Activated naive CD8-positive, alpha-beta T cell treated with anti-CD3 and anti-CD28 coated beads, Interleukin-2, amount 10 ng/mL, durations not matched to agents 7 days and 5 days (primary cell): ENCODE measurements at regions not wholly inside any gene's neighbourhood (a gene's known extent, or its start where the extent isn't known, plus 50 kb on each side); places are given as distances from the start of the nearest gene placed in this dataset.

Source experiments
- ATAC-seq: fragments of 150-1000 bp; cut with Tn5 transposase; one replicate; pipeline ENCODE4 v1.10.0; 2021; ENCODE audit warnings: low read depth, moderate library complexity
- POLR2A ChIA-PET: fragments of 350-600 bp; sonication (Branson Sonifier 250); formaldehyde crosslinking; loops from one replicate; lab custom pipeline; 2021; ENCODE audit warnings: antibody characterized with exemption; lab: Charles Lee
- DNase-seq: peaks from one replicate; pipeline ENCODE4 v3.0.0; 2021
- H3K27ac Mint-ChIP-seq: one replicate; pipeline ENCODE4 v1.8.0; 2022; ENCODE audit warnings: mild to moderate bottlenecking, mixed read lengths
- H3K27me3 Mint-ChIP-seq: one replicate; pipeline ENCODE4 v1.8.0; 2022; ENCODE audit warnings: mild to moderate bottlenecking, moderate library complexity, mixed read lengths
- H3K36me3 Mint-ChIP-seq: one replicate; pipeline ENCODE4 v1.8.0; 2021; ENCODE audit warnings: mild to moderate bottlenecking, mixed read lengths
- H3K4me1 Mint-ChIP-seq: one replicate; pipeline ENCODE4 v1.8.0; 2021; ENCODE audit warnings: mixed read lengths
- H3K4me3 Mint-ChIP-seq: one replicate; pipeline ENCODE4 v1.8.0; 2022; ENCODE audit warnings: mild to moderate bottlenecking, moderate library complexity, mixed read lengths
- H3K9me3 Mint-ChIP-seq: one replicate; pipeline ENCODE4 v1.8.0; 2021; ENCODE audit warnings: mixed read lengths

DNA sequence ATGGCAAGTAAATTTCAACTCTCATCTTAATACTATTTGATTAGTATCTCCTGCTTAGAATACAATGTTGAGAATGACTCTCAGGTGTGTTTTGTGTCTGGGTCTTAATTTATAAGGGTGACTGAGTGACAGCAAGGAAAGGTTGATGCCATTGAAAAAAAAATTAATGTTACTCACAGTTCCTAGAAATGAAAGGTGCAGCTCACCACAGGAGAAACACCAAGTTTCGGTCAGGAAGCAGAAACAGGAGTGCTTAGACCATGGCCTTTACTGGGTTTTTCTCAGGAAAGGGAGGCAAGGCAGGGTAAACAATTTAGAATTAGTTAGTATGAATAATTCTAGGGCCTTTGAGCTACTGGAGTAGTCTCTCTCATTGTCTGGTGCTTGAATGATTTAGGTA, 159.2 kb upstream of the C9orf72 start:
- Mint-ChIP-seq H3K27me3 (peaks cover 5% of the 10 kb centered on the region), H3K36me3 (no peaks in the 10 kb centered on the region), H3K9me3 (peaks cover 1% of the 10 kb centered on the region), H3K27ac (no peak overlapping the region), H3K4me3 (peak overlapping the region; percentile 5), H3K4me1 (peaks cover 13% of the 10 kb centered on the region)
- no peak for DNase-seq
- ATAC-seq, result no peak
- POLR2A ChIA-PET, result no interaction called here

DNA sequence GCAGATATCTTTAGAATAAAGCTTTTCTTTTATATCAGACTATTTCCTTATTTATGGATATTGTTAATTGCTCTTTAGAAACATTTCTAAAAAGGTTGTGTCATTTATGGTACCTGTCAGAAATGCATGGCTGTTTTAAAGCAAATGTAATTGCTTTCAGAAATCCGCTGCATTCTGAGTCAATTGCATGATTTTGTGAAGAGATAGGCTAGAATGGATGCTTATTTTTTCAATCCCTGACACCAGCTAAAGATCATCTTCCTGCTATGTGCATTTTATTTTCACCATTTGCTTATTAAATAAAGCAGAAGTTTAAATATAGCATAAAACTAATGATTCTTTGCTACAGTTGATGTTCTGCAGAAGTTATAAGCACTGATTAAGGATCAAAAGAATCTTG, 170.2 kb upstream of the C9orf72 start:
- peaks cover 9% of the 10 kb centered on the region for H3K9me3 Mint-ChIP-seq
- no peak for DNase-seq
- no peak overlapping the region for H3K27ac Mint-ChIP-seq
- H3K4me3 Mint-ChIP-seq, result no peak overlapping the region
- H3K27me3 Mint-ChIP-seq, result peaks cover 9% of the 10 kb centered on the region
- no peaks in the 10 kb centered on the region for H3K36me3 Mint-ChIP-seq
- POLR2A ChIA-PET, result no interaction called here
- no peaks in the 10 kb centered on the region for H3K4me1 Mint-ChIP-seq
- no peak for ATAC-seq

- Mint-ChIP-seq H3K27ac (no peak overlapping the region), H3K27me3 (peaks cover 13% of the 10 kb centered on the region), H3K9me3 (no peaks in the 10 kb centered on the region), H3K4me1 (no peaks in the 10 kb centered on the region), H3K36me3 (no peaks in the 10 kb centered on the region), H3K4me3 (no peak overlapping the region)
- POLR2A ChIA-PET, result no interaction called here
- DNase-seq (no peak), ATAC-seq (no peak)
Observed at GRCh38 chr9:27747450-27747849, 174.2 kb upstream of the C9orf72 start.

- H3K36me3 Mint-ChIP-seq, result no peaks in the 10 kb centered on the region
- H3K4me3 Mint-ChIP-seq, result no peak overlapping the region
- H3K4me1 Mint-ChIP-seq, result no peaks in the 10 kb centered on the region
Observed at GRCh38 chr9:27749838-27750237, 176.6 kb upstream of the C9orf72 start.

DNA sequence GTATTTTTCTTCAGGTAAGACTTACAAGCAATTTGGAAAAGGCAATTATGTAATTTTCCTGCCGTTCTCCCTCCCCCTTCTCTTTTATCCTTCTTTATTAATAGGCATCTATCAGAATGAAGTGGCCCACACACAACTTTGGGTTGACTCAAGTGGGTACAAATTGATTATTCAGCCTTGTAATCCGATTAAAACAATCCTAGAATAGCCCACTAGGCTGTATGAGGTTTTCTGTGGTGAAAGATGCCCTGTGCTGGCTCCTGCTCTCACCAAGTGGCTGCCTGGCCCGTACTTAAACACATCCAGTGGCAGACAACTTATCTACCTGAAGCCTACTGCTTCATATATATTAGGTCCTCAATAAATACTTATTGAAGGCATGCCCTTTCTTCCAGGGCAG, 177.3 kb upstream of the C9orf72 start:
- Mint-ChIP-seq H3K36me3 (no peaks in the 10 kb centered on the region), H3K27ac (no peak overlapping the region), H3K4me3 (no peak overlapping the region), H3K4me1 (no peaks in the 10 kb centered on the region), H3K27me3 (peaks cover 9% of the 10 kb centered on the region), H3K9me3 (peaks cover 2% of the 10 kb centered on the region)
- POLR2A ChIA-PET, result no interaction called here
- ATAC-seq (no peak), DNase-seq (no peak)

More at GRCh38 chr9:27749838-27750237, 176.6 kb upstream of the C9orf72 start:
- DNase-seq (no peak), ATAC-seq (no peak)
- Mint-ChIP-seq H3K9me3 (no peaks in the 10 kb centered on the region), H3K27ac (no peak overlapping the region), H3K27me3 (peaks cover 9% of the 10 kb centered on the region)
- POLR2A ChIA-PET, result no interaction called here

DNA sequence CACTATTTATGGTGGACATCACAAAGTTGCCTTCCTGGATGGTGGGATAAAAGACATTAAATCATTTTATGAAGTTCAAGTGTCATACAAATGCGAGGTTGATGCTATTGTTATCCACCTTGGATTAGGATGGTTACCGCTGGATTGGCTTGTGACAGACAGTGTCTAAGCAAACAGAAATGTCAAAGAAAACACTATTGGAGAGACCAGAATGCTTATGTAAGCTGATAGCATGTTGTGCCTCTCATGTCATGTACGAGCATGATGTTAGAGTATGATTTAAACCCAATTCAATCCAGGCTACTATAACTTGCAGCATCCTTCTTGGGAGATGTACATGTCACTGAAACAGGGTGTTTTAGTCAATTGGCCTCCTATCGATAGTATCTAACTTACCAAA, 178.8 kb upstream of the C9orf72 start:
- DNase-seq (no peak), ATAC-seq (no peak)
- no peak overlapping the region for H3K4me3 Mint-ChIP-seq
- H3K27ac Mint-ChIP-seq, result no peak overlapping the region
- peaks cover 2% of the 10 kb centered on the region for H3K9me3 Mint-ChIP-seq
- H3K36me3 Mint-ChIP-seq, result no peaks in the 10 kb centered on the region
- POLR2A ChIA-PET, result no interaction called here
- peaks cover 9% of the 10 kb centered on the region for H3K27me3 Mint-ChIP-seq
- H3K4me1 Mint-ChIP-seq, result no peaks in the 10 kb centered on the region

DNA sequence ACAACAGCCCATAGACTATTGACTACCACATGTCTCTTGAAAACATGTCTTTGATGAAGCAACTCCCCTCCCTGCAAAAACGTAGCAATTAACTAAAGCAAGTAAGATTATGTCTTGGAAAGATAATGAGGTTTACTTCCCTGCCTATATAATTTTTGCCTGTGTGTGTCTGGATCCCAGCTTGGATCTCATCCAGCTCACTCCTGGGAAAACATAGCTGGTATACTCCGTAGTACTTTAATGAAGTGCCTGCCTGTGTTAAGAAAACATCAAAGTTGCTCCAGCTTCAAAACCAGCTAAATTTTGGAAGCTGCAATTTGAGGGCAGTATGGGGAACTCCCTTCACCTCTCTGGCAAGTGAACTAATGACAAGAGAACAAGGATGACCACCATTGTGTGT, 182.6 kb upstream of the C9orf72 start:
- DNase-seq, result no peak
- ATAC-seq, result no peak
- no peaks in the 10 kb centered on the region for H3K36me3 Mint-ChIP-seq
- no peak overlapping the region for H3K4me3 Mint-ChIP-seq
- no peaks in the 10 kb centered on the region for H3K4me1 Mint-ChIP-seq
- no peak overlapping the region for H3K27ac Mint-ChIP-seq
- H3K27me3 Mint-ChIP-seq, result no peaks in the 10 kb centered on the region
- POLR2A ChIA-PET, result no interaction called here
- peaks cover 2% of the 10 kb centered on the region for H3K9me3 Mint-ChIP-seq

GRCh38 chr9:27756418-27756817, 183.1 kb upstream of the C9orf72 start:
- ATAC-seq (no peak), DNase-seq (no peak)

DNA sequence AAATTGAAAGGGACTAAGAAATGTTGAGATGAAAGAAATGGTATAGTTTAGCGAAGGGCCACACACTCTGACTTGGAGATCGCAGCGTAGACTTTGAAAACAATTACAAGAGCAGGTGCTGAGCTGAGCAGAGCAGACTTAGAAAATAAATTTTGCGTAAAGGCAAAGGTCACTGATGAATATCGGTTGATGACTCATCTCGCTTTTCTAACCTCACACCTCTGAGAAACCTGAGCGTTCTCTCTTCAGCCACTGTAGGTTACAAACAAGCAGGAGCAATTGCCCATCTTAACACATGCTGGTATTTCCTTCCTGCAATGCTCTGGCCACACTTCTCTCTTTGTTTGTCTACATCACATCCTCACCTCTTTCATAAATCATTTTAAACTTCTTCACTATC, 190.6 kb upstream of the C9orf72 start:
- H3K4me3 Mint-ChIP-seq, result no peak overlapping the region
- no peaks in the 10 kb centered on the region for H3K36me3 Mint-ChIP-seq
- DNase-seq (no peak), ATAC-seq (no peak)
- H3K4me1 Mint-ChIP-seq, result peaks cover 2% of the 10 kb centered on the region
- POLR2A ChIA-PET, result no interaction called here
- H3K27ac Mint-ChIP-seq, result no peak overlapping the region
- H3K27me3 Mint-ChIP-seq, result peaks cover 6% of the 10 kb centered on the region
- H3K9me3 Mint-ChIP-seq, result peaks cover 3% of the 10 kb centered on the region

More at GRCh38 chr9:27756418-27756817, 183.1 kb upstream of the C9orf72 start:
- Mint-ChIP-seq H3K27me3 (peaks cover 2% of the 10 kb centered on the region), H3K27ac (no peak overlapping the region), H3K9me3 (peaks cover 2% of the 10 kb centered on the region), H3K4me3 (no peak overlapping the region), H3K4me1 (no peaks in the 10 kb centered on the region), H3K36me3 (no peaks in the 10 kb centered on the region)
- POLR2A ChIA-PET, result no interaction called here

GRCh38 chr9:27765266-27766072, 192.2 kb upstream of the C9orf72 start:
- ATAC-seq, result no peak
- DNase-seq, result no peak
- Mint-ChIP-seq H3K4me1 (peaks cover 4% of the 10 kb centered on the region), H3K9me3 (peaks cover 3% of the 10 kb centered on the region), H3K27ac (no peak overlapping the region), H3K36me3 (no peaks in the 10 kb centered on the region), H3K27me3 (peaks cover 6% of the 10 kb centered on the region), H3K4me3 (no peak overlapping the region)
- POLR2A ChIA-PET, result no interaction called here

- POLR2A ChIA-PET, result no interaction called here
- H3K9me3 Mint-ChIP-seq, result peaks cover 3% of the 10 kb centered on the region
- H3K27me3 Mint-ChIP-seq, result peaks cover 5% of the 10 kb centered on the region
- no peak for DNase-seq
- H3K36me3 Mint-ChIP-seq, result no peaks in the 10 kb centered on the region
- no peak overlapping the region for H3K4me3 Mint-ChIP-seq
- no peak overlapping the region for H3K27ac Mint-ChIP-seq
- peaks cover 4% of the 10 kb centered on the region for H3K4me1 Mint-ChIP-seq
- ATAC-seq, result no peak
Observed at GRCh38 chr9:27766073-27766835, 193.0 kb upstream of the C9orf72 start.

- DNase-seq (no peak), ATAC-seq (no peak)
- POLR2A ChIA-PET, result no interaction called here
- H3K4me1 Mint-ChIP-seq, result peaks cover 4% of the 10 kb centered on the region
- H3K9me3 Mint-ChIP-seq, result peaks cover 3% of the 10 kb centered on the region
- H3K4me3 Mint-ChIP-seq, result no peak overlapping the region
- H3K36me3 Mint-ChIP-seq, result no peaks in the 10 kb centered on the region
- H3K27me3 Mint-ChIP-seq, result peaks cover 2% of the 10 kb centered on the region
- H3K27ac Mint-ChIP-seq, result no peak overlapping the region
Observed at GRCh38 chr9:27768781-27769180, 195.5 kb upstream of the C9orf72 start.

DNA sequence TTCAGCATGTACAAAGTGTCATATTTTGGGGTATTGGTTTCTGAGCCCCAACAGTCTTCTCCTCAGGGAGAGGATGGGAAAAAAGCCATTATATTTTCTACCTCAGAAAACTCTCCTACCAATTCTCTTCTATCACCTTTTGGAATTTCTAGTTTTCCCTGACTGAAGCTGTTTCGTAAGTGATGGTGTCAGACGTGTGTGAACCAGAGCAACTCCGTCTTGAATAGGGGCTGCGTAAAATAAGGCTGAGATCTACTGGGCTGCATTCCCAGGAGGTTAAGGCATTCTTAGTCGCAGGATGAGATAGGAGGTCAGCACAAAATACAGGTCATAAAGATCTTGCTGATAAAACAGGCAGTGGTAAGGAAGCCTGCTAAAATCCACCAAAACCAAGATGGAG, 197.3 kb upstream of the C9orf72 start:
- H3K36me3 Mint-ChIP-seq, result no peaks in the 10 kb centered on the region
- DNase-seq, result no peak

More for the DNA sequence above, 197.3 kb upstream of the C9orf72 start:
- Mint-ChIP-seq H3K27me3 (peaks cover 2% of the 10 kb centered on the region), H3K4me3 (no peak overlapping the region), H3K27ac (no peak overlapping the region), H3K9me3 (peaks cover 3% of the 10 kb centered on the region), H3K4me1 (peaks cover 4% of the 10 kb centered on the region)
- POLR2A ChIA-PET, result no interaction called here
- ATAC-seq, result no peak
